GM23338 (cell line): ENCODE measurements at regions not wholly inside any gene's neighbourhood (a gene's known extent, or its start where the extent isn't known, plus 50 kb on each side); places are given as distances from the start of the nearest gene placed in this dataset.

Experiments
- CREB1 ChIP-seq: fragments of 250-450 bp; sonication (Bioruptor Pico); IDR thresholded peaks from 2 replicates; pipeline ENCODE4 v1.5.0; 2020; ENCODE audit warnings: low read depth, mild to moderate bottlenecking, moderate library complexity
- CTCF ChIP-seq, 2 experiments: fragments of 200-600 bp in 1 of 2; sonication (generic) in 1 of 2; conservative IDR thresholded peaks; 2 replicates each; pipeline versions ENCODE4 v1.5.1 to v1.6.1; 2016 to 2017; ENCODE audit warnings: antibody characterized with exemption in 2 of 2, low read depth in 2 of 2, mild to moderate bottlenecking in 2 of 2, moderate library complexity in 1 of 2
- ETS1 ChIP-seq: IDR thresholded peaks from 2 replicates; pipeline ENCODE4 v1.6.1; 2016; ENCODE audit warnings: antibody characterized with exemption
- EZH2 ChIP-seq: fragments of 200-600 bp; sonication (generic); IDR thresholded peaks from one replicate; pipeline ENCODE4 v1.8.0; 2017; ENCODE audit warnings: antibody characterized with exemption, mild to moderate bottlenecking, low read depth; ENCODE audit not compliant: unreplicated experiment
- EZH2phosphoT487 ChIP-seq: fragments of 200-600 bp; sonication (generic); IDR thresholded peaks from one replicate; pipeline ENCODE4 v1.8.1; 2018; ENCODE audit warnings: antibody characterized with exemption; ENCODE audit not compliant: unreplicated experiment
- JUNB ChIP-seq: IDR thresholded peaks from one replicate; pipeline ENCODE4 v1.6.1; 2016; ENCODE audit warnings: antibody characterized with exemption; ENCODE audit not compliant: unreplicated experiment
- NANOG ChIP-seq: IDR thresholded peaks from 2 replicates; pipeline ENCODE4 v1.6.1; 2016; ENCODE audit warnings: antibody characterized with exemption, borderline replicate concordance
- POLR2AphosphoS5 ChIP-seq: IDR thresholded peaks from 2 replicates; pipeline ENCODE4 v1.6.1; 2016; ENCODE audit warnings: antibody characterized with exemption, low read depth
- REST ChIP-seq: IDR thresholded peaks from one replicate; pipeline ENCODE4 v1.6.1; 2018; ENCODE audit warnings: antibody characterized with exemption; ENCODE audit not compliant: unreplicated experiment
- STAT1 ChIP-seq: IDR thresholded peaks from one replicate; pipeline ENCODE4 v1.6.1; 2016; ENCODE audit warnings: antibody characterized with exemption; ENCODE audit not compliant: unreplicated experiment
- ZNF114 ChIP-seq: fragments of 250-450 bp; sonication (Bioruptor Pico); IDR thresholded peaks from 2 replicates; pipeline ENCODE4 v1.5.0; 2020; ENCODE audit warnings: mild to moderate bottlenecking, moderate library complexity
- ZNF331 ChIP-seq: fragments of 250-450 bp; sonication (Bioruptor Pico); IDR thresholded peaks from 2 replicates; pipeline ENCODE4 v1.5.0; 2020; ENCODE audit warnings: low read depth, mild to moderate bottlenecking, moderate library complexity
- ZNF462 ChIP-seq: fragments of 250-450 bp; sonication (Bioruptor Pico); IDR thresholded peaks from 2 replicates; pipeline ENCODE4 v1.5.0; 2020; ENCODE audit warnings: mild to moderate bottlenecking, moderate library complexity

- TF ChIP-seq CTCF (conservative IDR thresholded peaks at IDR 0.05; ENCODE audit: low read depth in 2 of 2) (no peak), POLR2AphosphoS5 (no peak), EZH2phosphoT487 (no peak), REST (no peak), EZH2 (no peak), CREB1 (CRISPR knock-in tag) (no peak), ZNF462 (CRISPR knock-in tag) (no peak), ZNF331 (CRISPR knock-in tag) (no peak), JUNB (no peak), ZNF114 (CRISPR knock-in tag) (no peak), ETS1 (no peak), STAT1 (no peak), NANOG (no peak)
These were observed 129.4 kb upstream of the RHOBTB1 start for GRCh38 chr10:61073391-61073790.
